Mesothelial cell of epicardium (in vitro differentiated cells): ENCODE measurements at regions not wholly inside any gene's neighbourhood (a gene's known extent, or its start where the extent isn't known, plus 50 kb on each side); places are given as distances from the start of the nearest gene placed in this dataset.
A peak's percentile ranks its signal among the peaks of the same experiment; 100 is the strongest.

Experiments
- DNase-seq, 2 experiments: peaks; one replicate each; pipeline ENCODE4 v3.0.0; 2021; ENCODE audit warnings: low spot score in 2 of 2; ENCODE audit not compliant: unreplicated experiment in 2 of 2
- H3K27ac Mint-ChIP-seq: 2 replicates; pipeline ENCODE4 v1.8.0; 2021; ENCODE audit warnings: mixed read lengths
- H3K27me3 Mint-ChIP-seq: 2 replicates; pipeline ENCODE4 v1.8.0; 2021; ENCODE audit warnings: low read depth, mixed read lengths
- H3K36me3 Mint-ChIP-seq: 2 replicates; pipeline ENCODE4 v1.8.0; 2021; ENCODE audit warnings: mixed read lengths
- H3K4me1 Mint-ChIP-seq: 2 replicates; pipeline ENCODE4 v1.8.0; 2021; ENCODE audit warnings: mixed read lengths
- H3K4me3 Mint-ChIP-seq: 2 replicates; pipeline ENCODE4 v1.8.0; 2021; ENCODE audit warnings: mild to moderate bottlenecking, moderate library complexity, mixed read lengths
- H3K9me3 Mint-ChIP-seq: 2 replicates; pipeline ENCODE4 v1.8.0; 2021; ENCODE audit warnings: mixed read lengths
- CTCF ChIP-seq: fragments of 200-600 bp; sonication (generic); IDR thresholded peaks from one replicate; pipeline ENCODE4 v1.5.0; 2021; ENCODE audit warnings: antibody characterized with exemption; ENCODE audit not compliant: unreplicated experiment

- Mint-ChIP-seq H3K27me3 (no peaks in the 10 kb centered on the region), H3K4me3 (no peak overlapping the region), H3K27ac (peak overlapping the region; percentile 59), H3K4me1 (peaks cover 17% of the 10 kb centered on the region), H3K36me3 (peaks cover 5% of the 10 kb centered on the region), H3K9me3 (peaks cover 21% of the 10 kb centered on the region)
- no peak for DNase-seq
- no peak for TF ChIP-seq CTCF
Observed at GRCh38 chr6:3663811-3664210, 87.7 kb downstream of the PXDC1 start.

GRCh38 chr6:3663081-3663480 is 88.4 kb downstream of the PXDC1 start:
- TF ChIP-seq CTCF = no peak
- no peaks in the 10 kb centered on the region for H3K27me3 Mint-ChIP-seq
- H3K4me1 Mint-ChIP-seq = peaks cover 17% of the 10 kb centered on the region
- no peak overlapping the region for H3K4me3 Mint-ChIP-seq
- no peak overlapping the region for H3K27ac Mint-ChIP-seq
- H3K9me3 Mint-ChIP-seq = peaks cover 16% of the 10 kb centered on the region
- H3K36me3 Mint-ChIP-seq = peaks cover 5% of the 10 kb centered on the region
- no peak for DNase-seq

GRCh38 chr6:3661390-3661789 is 90.1 kb downstream of the PXDC1 start:
- Mint-ChIP-seq H3K36me3 (no peaks in the 10 kb centered on the region), H3K4me3 (no peak overlapping the region), H3K27me3 (no peaks in the 10 kb centered on the region), H3K27ac (no peak overlapping the region), H3K4me1 (peaks cover 17% of the 10 kb centered on the region), H3K9me3 (peaks cover 4% of the 10 kb centered on the region)
- TF ChIP-seq CTCF = no peak
- no peak for DNase-seq

- H3K36me3 Mint-ChIP-seq = no peaks in the 10 kb centered on the region
- H3K27ac Mint-ChIP-seq = no peak overlapping the region
- no peak for DNase-seq
- H3K27me3 Mint-ChIP-seq = no peaks in the 10 kb centered on the region
- H3K4me1 Mint-ChIP-seq = peaks cover 16% of the 10 kb centered on the region
- H3K9me3 Mint-ChIP-seq = no peaks in the 10 kb centered on the region
- H3K4me3 Mint-ChIP-seq = no peak overlapping the region
- TF ChIP-seq CTCF = no peak
Observed at GRCh38 chr6:3660473-3660872, 91.0 kb downstream of the PXDC1 start.

- Mint-ChIP-seq H3K4me1 (peaks cover 9% of the 10 kb centered on the region), H3K9me3 (peaks cover 2% of the 10 kb centered on the region), H3K27me3 (no peaks in the 10 kb centered on the region), H3K36me3 (no peaks in the 10 kb centered on the region), H3K4me3 (no peak overlapping the region), H3K27ac (no peak overlapping the region)
- TF ChIP-seq CTCF = no peak
- no peak for DNase-seq
Observed at GRCh38 chr6:3659748-3660147, 91.8 kb downstream of the PXDC1 start.

- no peak overlapping the region for H3K27ac Mint-ChIP-seq
- peaks cover 5% of the 10 kb centered on the region for H3K9me3 Mint-ChIP-seq
- DNase-seq = no peak
- H3K4me3 Mint-ChIP-seq = no peak overlapping the region
- no peaks in the 10 kb centered on the region for H3K27me3 Mint-ChIP-seq
- no peaks in the 10 kb centered on the region for H3K36me3 Mint-ChIP-seq
- TF ChIP-seq CTCF = no peak
- H3K4me1 Mint-ChIP-seq = no peaks in the 10 kb centered on the region
Observed at GRCh38 chr6:3656076-3656475, 95.4 kb downstream of the PXDC1 start.
